ENCODE measurements at regions not wholly inside any gene's neighbourhood (a gene's known extent, or its start where the extent isn't known, plus 50 kb on each side); places are given as distances from the start of the nearest gene placed in this dataset.

DNA sequence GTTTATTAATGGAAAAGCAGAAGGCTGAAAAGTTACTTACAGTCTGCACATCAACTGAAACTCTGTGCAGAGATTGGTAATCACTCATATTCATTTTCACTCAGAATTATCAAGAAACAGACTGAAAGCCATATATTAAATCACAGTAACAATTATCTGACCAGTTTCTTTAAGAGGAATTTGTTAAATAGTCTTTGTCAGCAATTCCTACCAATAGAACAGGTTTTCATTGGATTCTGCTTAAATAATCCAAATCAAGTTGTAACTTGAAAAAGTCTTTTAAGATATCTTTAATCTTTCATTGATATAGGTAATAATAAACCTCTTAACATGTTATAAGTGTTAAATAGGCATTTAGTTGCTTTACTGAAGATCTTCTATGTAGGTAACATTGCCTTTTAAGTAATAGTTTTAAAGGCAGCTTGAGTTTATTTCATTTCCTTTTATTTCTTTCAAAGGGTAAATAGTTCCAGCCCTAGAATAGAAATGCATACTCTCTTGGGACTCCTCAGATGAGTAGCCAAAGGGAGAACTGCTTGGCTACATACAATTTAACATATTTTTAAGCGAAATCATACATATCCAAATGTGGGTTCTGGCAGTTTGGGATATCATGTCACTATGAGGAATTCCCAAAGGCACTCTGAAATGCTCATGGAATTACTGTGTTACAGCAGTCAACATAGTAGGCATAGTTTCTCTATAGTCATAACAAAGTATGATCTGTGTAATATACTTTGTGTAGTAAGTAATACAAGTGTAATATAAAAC, 326.0 kb upstream of the SPRY2 start:
- no peak for DNase-seq (ENCODE audit: low spot score)

DNA sequence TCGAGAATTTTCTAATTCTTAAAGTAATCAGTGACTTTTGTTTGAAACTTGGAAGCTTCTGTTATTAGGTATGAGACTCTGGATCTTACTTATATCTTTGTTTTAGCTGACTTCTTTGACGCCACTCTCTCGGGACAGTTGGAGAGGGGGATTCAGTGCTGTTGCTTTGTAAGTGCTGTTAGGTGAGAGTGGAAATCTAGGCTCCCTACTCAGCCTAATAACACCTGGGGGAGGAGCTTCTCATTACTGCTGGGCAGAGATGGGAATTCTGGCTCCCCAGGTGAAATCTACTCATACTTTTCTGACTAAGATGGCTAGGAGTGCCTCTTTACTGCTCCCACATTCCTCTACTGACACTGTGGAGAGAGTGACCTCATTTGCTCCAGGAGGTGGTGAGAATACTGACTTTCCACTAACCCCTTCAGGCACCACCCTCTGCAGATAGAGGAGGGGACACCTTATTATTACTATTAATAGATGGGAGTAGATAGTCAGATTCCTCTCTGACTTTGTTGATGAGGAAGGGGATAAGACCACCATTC, 324.9 kb upstream of the SPRY2 start:
- no peak for DNase-seq (ENCODE audit: low spot score)

DNA sequence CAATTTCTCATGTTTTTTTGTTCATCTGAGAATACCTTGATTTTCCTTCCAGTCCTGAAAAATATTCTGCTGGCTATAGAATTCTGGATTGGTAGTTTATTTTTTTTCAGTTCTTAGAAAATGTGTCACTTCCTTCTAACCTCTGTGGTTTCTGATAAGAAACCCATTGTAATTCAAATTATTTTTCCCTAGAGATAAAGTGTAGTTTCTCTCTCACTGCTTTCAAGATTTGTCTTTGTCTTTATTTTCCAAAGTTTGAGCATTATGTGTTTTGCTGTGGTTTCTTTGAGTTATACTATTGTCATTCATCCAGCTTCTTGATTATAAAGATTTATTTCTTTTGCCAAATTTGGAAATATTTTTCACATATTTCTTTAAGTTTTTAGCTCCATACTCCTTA, 324.0 kb upstream of the SPRY2 start:
- no peak for DNase-seq (ENCODE audit: low spot score)

DNA sequence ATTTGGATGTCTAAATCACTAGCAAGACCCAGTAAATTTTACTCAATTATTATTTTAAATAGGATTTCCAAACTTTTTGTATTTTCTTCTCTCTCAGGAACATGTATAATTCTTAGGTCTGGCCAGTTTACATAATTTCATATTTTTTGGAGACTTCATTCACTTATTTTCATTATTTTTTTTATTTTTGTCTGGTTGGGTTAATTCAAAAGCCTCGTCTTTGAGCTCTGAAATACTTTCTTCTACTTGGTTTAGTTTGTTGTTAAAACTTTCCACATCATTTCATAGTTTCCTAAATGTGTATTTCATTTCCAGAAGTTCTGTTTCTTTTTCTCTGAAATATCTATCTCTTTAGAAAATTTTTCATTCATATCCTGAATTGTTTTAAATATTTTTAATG, 322.9 kb upstream of the SPRY2 start:
- no peak for DNase-seq (ENCODE audit: low spot score)

DNA sequence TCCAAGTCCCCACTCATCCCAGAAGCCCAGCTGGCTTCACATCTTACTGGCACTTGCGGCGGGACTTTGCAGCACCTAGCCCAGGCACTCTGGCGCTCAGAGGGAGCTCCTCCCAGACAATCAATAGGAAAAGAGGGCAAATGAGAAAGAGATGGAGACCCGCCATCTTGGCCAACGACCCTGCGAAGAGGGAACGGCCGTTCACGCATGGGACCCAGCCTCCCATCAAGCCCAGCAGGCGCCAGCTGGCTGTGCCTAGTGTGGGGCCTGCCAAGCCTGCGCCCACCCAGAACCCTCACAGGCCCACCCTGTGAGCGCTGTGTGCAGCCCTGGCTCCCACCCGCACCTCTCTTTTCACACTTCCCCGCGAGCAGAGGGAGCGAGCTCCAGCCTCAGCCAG, 317.8 kb upstream of the SPRY2 start:
- DNase-seq (ENCODE audit: low spot score): no peak

DNA sequence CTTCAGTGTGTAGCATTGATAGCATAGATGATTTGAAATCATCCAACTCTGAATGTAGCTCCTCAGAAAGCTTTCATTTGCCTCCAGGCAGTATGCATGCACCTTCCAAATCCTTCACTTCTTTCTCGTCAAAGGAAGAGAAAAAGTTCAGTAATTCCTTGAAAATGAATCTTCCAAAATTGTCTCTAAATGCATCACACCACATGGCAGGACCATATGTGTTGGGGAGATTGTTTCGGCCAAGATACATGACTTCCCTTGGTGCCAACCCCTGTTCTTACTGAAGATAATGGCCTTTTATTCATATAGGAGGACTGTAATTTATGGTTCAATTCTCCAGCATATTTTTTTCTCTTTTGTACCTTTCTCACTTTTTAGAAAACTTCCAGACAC, 315.6 kb upstream of the SPRY2 start:
- DNase-seq (ENCODE audit: low spot score): no peak

DNA sequence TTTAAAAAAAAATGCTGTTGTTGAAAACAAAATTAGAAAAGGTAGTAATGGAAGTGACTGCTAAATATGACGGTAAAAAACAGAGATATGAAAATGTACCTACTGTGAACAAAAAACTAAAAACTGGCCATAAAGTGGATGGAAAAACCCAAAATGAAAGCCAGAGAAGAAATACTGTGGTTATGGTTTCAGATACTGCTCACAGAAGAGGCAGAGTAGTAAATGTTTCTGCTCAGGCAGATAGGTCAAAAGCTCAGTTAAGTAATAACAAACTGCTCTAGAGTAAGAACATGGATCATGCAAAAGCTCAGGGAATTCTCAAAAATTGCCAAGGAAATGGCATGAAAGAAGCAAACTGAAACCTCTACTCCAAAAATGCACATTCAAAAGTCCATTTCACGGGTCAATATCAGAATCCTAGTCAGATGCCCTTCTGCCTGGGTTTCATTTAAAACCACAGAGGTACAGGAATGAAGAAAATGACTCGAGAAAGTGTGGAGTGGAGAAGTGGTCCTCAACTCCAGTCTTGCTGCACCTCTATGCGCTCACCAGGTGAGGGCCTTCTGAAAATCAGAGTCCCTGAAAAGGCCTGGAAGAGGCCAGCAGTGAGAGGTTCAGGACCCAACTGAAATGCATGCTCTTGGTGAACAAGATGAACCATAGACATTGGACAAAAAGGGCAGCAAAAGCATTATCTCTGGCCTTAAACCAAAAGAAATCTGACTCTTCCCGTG, 315.0 kb upstream of the SPRY2 start:
- DNase-seq (ENCODE audit: low spot score): no peak

DNA sequence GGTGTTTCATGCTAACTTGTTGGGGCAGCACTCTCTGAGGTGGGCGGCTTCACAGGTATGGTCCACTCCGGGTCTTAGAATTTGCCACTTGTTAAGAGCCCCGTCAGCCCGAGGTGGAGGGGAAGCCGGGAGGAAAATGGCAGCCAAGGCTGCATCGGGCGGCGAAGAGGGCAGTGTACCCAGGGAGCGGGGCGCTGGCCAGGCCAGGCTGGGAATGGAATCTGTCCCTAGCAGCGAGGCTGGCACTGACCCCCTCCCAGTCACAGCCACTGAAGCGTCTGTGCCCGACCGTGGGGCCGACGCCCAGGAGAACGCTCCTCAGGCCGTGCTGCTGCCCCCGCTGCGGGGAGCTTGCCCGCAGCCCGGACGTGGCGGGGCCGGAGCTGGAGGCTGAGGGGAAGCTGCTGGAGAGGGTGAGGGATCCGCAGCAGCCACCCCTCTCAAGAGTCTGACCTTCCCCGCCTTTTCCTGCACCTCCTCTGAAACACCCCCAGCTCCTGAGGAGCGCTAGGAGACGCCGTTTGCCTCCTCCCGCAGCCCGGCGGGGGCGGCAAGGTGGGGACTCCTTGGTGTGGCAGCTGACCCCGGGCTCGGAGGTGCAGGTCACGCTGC, 313.8 kb upstream of the SPRY2 start:
- DNase-seq (ENCODE audit: low spot score): no peak

DNA sequence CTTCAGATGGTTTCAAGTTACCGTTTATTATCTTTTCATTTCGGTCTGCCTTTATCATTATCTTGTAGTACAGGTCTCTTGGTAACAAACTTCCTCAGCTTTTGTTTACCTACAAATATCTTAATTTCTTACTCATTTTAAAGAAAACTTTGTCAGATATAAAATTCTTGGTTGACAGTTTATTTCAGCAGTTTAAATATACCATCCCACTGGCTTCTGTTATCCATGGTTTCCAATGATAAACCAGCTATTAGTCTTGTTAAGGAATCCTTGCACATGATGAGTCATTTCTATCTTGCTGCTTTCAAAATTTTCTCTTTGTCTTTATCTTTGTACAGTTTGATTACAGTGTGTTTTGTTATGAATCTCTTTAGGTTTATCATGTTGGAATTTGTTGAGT, 308.3 kb upstream of the SPRY2 start:
- no peak for DNase-seq (ENCODE audit: low spot score)

DNA sequence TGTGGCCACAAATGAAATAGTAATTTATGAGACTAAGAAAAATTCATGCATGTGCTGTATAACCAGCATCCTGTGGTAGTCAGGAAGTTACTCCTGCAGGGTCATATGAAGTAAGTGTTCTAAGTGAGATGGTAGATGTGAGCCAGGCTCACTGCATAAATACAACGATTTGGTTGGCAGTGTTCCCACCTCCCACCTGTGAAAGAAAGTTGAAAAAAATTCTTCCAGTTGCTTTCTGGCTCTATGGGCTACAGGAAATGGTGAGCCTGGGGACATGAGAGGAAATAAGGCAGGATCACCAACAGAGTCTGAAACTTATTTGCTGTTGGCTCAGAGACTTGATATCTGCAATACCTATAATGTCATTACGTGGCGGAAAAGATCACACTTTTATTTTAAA, 301.7 kb upstream of the SPRY2 start:
- no peak for DNase-seq (ENCODE audit: low spot score)

DNA sequence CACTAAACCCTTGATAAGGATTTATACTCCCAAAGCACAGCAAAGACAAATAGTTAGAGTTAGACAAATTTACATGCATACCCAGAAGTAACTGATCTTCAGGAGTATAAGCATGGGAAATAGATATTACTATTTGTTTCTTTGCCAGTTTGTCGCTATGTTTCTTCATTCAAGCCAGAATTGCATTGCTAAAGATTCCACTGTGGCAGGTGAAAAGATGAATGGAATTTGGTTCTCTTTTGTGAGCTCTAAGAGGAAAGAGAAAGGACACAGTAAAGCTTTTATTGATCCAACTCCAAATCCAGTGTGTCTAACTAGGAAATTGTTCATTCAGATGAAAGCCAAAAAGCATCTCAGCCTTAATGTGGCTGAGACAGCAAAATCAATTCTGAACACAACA, 292.3 kb upstream of the SPRY2 start:
- no peak for DNase-seq (ENCODE audit: low spot score)

DNA sequence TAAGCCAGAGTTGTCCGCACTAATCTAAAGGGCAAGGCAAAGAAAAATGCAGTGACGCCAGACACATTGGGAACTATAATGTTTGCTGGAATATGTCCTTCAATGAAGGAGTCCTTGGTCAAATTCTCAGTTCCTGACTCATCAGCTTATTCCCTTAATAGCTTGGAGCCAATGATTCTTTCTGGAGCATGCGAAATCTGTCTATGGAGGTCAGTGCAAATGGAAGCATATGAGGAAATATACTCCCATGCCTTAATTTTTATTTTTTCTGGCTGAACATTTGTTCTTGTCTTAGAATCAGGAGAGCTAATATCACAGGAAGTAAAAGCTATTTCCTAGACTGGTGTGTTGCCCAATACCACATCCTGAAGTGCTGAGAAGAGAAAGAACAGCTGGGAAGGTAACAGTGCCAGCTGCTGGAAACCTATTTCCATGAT, 289.8 kb upstream of the SPRY2 start:
- DNase-seq (ENCODE audit: low spot score): no peak

DNA sequence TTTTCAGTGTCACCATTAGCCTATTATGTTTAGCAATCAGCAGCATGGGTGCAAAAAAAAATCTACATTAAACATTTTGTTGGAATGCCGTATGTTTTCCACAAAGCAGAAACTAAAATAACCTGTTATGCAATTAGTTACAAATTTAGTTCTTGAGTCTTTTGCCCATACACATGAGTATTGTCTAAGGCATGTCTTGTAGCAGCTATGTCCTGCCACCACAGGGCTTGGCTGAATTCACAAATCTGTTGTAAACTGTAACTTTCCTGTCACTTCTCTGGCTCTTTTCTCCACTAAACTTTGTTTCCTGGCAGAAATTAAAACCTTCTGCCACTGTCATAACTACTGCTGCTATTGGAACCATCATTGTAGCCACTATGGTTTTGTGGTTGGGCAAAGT, 277.9 kb upstream of the SPRY2 start:
- no peak for DNase-seq (ENCODE audit: low spot score)

DNA sequence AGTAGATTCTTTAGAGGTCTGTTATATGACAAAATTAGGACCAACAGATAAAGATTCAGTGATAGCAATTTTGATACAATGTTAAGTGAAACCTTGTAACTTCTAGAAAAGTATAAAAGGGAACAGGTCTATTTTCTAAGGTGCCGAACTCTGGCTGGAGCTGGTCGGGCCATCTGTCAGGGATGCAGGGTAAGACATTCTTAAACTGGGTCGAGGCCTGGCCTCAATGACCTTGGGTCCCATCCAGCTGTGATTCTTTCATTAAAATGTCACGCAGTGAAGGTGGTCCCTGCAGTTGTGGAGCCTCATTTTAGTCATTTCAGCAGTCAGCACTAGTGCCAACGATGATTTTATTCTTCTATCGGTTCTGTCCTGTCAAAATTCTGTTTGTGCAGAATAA, 271.9 kb upstream of the SPRY2 start:
- DNase-seq (ENCODE audit: low spot score): no peak

DNA sequence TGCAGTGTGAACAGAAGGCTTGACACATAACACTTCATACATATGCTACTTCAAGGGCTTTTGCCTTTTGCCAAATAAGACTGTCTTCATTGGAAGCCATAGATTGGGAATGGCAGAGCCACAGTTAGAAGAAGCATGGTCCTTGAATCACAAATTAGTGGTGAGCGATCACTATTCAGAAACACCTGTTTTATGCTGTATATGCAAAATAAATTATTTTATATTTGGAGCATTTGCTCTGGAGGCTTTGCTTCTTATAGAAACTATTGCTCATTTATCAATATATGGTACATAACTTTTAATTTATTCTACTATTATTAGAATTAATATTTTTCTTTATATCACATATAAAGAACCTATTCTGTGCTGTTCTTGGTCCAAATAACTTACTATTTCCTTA, 270.4 kb upstream of the SPRY2 start:
- DNase-seq (ENCODE audit: low spot score): no peak

DNA sequence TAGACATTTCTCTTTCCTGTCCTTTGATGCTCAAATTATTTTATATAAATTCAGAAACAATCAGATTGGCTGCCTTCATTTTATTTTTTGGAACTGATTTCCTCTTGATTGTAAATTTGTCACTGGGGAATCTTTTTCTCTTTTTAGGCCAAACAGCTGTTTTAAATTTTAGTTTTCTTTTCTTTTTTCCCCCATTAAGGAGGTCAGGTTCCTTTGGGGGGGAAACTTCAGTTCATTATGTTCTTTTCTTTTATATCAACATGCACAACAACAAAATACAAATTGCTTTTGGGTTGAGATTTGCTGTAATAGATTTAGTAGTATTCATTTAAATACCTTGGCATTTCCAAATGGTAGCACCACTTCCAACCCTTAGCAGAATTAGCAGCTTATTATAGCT, 264.8 kb upstream of the SPRY2 start:
- no peak for DNase-seq (ENCODE audit: low spot score)

DNA sequence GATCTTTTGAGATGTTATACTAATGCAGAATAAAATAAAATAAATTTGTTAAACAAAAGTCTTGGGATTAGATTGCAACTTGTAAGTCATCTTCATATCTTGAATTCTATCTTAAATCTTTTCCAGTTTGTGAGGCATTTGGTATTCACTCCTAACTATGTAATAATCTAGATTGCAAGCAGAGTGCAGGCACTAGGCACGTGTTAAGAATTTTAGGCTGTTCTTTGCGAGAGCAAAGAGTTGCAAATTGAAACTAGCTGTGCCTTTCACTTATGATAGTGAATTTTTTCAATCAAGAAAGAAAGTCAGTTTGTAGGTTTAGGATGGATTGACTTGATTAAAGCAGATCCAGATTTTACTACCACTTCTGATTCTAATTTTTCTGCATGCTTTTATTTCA, 264.1 kb upstream of the SPRY2 start:
- DNase-seq (ENCODE audit: low spot score): no peak

DNA sequence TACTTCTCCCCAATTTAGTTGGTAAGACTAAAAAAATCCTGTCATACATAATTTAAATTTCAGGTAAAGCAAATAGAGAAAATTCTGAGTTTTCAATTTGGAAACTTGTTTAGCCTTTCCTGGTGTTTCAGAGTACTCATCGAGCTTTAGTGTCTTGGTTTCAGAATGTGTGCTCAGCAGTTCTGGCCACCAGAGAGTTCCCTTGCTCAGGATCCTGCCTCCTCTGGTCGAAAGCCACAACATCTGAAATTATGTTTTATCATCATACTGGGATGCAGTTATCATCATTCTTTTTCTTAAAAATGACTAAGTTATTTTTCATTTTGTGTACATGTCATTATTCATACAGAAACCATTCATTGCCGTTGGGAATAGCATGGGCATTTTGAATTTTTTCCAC, 263.2 kb upstream of the SPRY2 start:
- no peak for DNase-seq (ENCODE audit: low spot score)

DNA sequence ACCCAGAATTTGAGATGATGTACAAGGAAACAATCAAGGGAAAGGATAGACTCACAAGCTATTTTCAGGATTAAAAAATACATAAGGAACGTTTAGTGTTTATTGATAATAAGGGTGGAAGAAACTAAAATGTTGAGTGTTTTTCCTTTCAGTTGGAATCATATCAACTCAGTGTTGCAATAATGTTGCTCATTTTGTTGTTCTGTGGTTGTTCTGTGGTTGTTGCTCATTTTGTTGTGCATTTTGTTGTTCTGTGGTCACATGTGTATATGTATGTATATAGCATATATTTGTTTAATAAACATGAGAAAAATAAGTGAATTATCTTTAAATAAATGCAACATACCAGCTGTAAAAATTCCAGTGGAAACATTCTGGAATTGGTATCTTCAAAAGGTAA, 262.4 kb upstream of the SPRY2 start:
- DNase-seq (ENCODE audit: low spot score): no peak

DNA sequence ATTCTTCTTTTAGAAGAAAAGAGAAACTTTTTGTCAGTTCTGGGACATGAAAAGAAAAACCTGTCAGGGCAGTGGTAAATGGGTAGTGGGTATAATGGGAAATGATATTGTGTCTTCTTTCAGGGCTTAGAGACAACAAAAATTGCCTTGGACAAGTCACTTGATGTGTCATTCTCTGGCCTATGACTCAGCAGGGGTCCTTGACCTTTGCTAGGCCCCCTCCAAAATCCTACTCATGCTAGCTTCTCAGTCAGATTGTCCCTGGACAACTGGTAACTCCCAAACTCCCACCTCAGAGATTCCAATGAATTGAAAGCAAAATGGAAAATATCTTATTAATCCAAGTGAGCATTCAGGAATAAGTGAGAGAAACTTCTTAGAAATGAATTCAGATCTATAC, 258.8 kb upstream of the SPRY2 start:
- DNase-seq (ENCODE audit: low spot score): no peak

DNA sequence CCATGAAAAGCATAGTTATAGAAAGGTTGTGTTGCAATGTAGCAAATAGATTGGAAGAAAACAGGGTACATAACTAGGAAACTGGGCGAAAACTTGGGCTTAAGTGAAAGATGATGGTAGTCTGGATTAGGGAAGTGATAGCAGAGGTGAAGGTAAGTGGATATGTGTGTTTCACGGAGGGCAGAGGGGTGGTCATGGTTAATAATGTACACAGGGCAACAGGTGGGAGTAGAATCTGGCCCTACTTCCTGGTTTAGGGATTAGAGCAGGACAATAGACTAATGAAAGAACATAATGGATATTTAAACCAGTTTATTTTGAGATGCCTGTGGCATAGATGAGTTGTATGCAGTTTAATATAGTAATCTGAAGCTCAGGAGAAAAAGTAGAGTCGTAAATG, 257.3 kb upstream of the SPRY2 start:
- DNase-seq (ENCODE audit: low spot score): no peak

DNA sequence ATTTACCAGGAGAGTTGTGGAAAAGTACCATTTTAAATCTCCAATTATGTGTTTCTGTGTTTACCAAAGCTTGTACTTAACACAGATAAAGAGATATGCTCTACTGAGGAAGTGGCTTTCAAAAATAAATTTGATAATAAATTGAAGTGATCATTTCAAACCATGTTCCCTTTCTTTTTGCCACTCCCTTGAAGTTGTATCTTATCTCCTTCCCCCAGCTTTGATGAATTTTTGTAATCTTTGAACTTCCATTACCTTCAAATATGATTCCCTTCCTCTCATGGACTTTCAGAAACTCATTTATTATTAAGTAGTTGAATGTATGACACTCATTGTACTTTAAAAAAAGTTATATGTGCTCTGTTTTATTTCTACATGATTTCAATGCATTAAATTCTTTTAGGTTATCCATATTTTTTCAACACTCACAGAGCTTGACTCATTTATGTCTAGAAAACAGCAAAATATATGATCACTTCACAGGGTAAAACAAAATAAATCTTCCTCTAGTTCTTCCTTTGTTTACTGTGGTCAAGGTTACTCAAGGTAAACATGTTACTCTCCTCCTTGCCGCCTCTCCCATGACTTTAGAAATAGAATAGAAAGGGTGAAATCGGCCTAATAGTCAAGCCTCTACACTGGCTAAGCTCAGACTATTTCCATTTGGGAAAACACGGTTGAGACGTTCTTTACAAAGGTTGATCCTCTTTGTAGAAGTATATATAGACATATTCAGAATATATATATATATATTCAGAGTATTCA, 251.2 kb upstream of the SPRY2 start:
- DNase-seq (ENCODE audit: low spot score): no peak
